NCI-H226 (cell line): ENCODE measurements at regions not wholly inside any gene's neighbourhood (a gene's known extent, or its start where the extent isn't known, plus 50 kb on each side); places are given as distances from the start of the nearest gene placed in this dataset.
"Not testable (repeated sequence)": the region's sequence is repeated elsewhere in the genome, so short reads cannot be mapped to it uniquely, and the experiment has no call there.

ENCODE experiments used
- DNase-seq: peaks from one replicate; pipeline ENCODE4 v3.0.0-alpha.2; 2015

DNA sequence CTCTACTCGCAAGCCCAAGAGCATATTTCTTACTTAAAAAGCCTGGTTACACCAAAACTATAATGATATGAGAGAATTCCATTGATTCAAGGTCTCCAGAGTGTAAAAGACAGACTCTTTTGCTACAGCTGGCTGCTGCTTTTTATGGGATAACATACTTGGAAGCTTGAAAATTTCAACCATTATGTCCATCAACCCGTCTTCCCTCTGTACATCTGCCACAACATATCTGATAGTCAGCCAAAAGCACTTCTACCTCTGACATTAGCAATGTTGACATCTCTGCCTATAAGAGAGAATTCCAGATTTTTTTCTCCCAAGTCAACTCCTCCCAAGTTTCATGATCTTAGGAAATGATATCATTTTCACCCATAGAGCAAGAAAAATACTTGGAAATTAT lies 54.4 kb upstream of the IQCM start:
- no peak for DNase-seq

GRCh38 chr4:149881744-149882143 lies 66.1 kb upstream of the IQCM start:
- DNase-seq: no peak

DNA sequence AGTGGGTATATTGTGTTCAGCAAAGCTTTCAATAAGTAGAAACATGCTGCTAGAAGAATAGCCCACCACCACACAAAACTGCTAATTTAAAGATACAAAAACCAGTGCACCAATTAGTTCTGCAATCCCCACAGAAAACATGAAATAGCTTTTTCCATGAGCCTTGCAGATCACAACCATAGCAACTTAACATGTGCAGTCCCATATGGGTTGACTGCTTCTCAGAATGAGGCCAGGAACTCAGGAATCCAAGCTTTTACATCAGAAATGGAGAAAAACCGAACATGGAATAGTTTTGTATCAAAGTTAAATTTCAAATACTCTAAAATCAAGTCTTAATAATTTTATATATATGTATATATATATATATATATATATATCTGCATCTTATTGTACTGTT lies 66.6 kb upstream of the IQCM start:
- DNase-seq: no peak

- DNase-seq: no peak
Observed at GRCh38 chr4:149884046-149884445, 68.4 kb upstream of the IQCM start.

DNA sequence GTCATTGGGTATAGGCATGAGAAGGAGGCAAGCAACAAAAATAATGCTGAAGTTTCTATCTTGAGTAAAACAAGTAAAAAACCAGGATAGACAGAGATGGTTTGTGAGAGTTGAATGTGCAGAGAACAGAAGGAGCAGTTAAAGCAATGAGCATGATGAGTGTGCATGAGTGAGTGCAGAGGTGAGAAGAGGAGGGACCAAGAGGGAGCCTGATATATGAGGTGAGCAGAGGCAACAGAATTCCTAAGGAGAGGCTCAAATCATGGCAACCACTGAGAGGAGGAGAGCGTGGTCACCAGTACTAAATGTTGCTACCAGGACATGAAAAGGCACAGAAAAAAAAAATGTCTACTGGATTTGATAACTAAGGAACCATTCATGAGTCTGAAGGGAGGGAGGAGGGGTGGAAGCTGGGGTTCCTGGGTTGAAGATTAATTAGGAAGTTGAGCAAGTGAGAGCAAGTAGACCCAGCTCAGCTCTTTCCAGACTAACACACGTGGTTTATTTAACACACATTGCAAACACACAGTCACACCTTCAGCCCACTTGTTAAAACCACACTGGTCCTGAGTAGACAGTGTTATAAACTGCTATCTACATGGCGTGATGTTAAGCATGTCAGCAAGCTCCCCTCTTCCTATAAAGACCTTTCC lies 69.0 kb upstream of the IQCM start:
- DNase-seq: no peak

- DNase-seq: peak; percentile 76
Observed at GRCh38 chr4:149885896-149886295, 70.3 kb upstream of the IQCM start.

DNA sequence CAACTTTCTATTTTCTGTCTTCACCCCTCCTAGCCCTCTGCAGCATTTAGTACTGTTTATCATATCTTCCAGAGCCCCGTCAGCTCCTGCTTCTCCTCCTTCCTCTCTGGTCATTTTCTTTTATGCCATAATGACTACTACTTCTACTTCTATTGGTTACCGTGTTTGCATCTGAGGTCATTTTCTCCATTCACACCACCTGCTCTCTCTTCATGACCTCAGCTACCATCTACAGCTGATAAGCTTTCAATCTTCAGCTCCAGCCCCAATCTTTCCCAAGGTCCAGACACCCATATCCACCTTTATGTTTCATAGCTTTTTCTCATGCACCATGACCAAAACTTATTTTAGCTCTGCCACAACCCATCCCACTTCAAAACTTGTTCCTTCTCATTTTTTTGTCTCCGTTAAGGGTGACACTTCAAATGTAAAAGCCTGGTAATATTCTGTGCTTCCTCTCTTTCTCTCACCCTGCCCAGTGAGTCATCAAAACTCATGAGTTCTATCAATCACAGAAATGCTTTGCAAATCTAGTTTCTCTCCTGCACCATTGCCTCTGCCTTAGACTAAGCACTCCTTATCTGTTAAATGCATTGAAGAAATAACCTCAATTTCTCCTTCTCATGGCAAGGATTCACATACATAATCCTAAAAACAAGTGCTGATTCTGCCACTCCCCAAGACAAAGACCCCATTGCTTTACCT lies 71.3 kb upstream of the IQCM start:
- peak; percentile 64 for DNase-seq

GRCh38 chr4:149889991-149890390 lies 74.3 kb upstream of the IQCM start:
- no peak for DNase-seq

DNA sequence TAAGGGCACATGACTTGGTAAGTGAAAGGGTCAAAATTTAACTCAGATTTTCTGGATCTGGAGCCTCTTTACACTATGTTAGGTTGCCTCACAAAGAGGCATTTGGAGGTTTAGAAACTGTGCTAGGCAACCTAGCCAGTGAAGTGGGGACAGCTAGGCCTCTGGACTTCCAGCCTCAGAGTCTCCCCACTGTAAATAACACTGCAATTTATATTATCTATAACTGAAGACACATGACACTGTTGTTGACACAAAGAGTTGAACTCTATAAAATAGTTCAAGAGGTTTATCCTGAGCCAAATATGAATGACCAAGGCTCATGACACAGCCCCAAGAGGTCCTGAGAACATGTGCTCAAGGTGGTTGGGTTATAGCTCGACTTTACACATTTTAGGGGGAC lies 74.9 kb upstream of the IQCM start:
- DNase-seq: no peak

DNA sequence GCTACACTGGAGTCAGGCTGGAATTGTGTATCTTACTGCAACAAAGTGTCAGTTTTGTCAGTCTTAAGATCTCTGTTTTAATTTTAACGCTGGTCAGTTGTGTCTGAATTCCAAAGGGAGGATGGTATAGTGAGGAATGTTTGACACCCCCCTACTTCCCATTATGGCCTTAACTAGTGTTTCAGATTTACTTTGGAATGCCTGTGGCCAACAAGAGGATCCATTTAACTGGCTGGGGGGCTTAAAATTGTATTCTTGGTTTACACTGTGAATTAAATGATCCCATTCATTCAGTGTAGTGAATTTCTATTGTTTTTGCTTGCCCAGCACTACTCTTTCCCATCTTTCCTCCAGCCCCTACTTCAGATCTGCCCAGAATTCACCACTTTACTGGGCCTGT lies 75.8 kb upstream of the IQCM start:
- DNase-seq: no peak

DNA sequence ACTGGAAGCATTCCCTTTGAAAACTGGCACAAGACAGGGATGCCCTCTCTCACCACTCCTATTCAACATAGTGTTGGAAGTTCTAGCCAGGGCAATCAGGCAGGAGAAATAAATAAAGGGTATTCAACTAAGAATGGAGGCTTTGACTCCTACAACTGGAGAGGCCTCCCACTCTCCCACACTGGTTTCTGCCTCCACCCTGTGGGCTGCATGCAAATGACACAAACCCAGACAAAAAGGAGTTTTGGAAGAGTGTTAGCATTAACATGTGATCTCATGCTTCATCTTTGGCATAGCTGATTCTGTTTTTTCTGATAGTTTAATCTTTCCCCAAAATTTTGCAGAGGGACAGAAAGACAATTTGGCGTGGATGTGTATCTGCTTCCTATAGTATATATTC lies 80.8 kb upstream of the IQCM start:
- DNase-seq: peak; percentile 54

DNA sequence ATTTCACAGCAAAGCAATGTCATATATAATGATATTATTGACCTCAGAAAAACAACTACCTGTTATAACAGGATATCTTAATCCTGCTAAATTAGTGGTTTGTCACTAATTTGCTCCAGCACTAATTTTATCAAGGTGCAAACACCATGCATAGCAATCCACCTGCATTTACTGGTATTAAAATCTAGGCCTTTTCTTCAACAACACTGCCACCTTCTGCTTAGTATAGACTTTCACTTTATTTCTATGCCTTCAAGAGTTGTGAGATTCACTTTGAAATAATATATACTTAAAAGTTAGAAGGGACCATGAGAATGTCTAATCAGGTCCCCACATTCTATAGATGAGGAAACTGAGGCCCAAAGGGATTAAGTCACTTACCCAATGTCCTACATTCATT lies 82.1 kb upstream of the IQCM start:
- no peak for DNase-seq

DNA sequence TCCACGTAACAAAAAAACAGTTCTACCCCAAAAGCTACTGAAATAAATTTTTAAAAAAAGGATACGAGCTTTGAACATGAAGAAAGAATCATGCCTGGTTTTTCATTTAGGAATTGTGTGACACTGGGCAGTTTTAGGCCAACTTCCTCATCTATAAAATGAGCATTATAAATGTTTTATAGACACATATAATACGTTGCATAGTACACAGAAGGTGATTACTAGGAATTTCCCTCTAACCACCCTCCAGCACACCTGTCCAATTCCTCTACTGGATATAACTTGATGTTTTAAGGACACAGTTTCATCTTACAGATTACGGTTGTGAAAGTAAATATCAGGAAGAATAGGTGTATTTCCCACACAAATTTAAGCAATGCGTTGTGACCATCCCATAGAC lies 85.5 kb upstream of the IQCM start:
- no peak for DNase-seq

- no peak for DNase-seq
Observed at GRCh38 chr4:149902242-149902641, 86.6 kb upstream of the IQCM start.

DNA sequence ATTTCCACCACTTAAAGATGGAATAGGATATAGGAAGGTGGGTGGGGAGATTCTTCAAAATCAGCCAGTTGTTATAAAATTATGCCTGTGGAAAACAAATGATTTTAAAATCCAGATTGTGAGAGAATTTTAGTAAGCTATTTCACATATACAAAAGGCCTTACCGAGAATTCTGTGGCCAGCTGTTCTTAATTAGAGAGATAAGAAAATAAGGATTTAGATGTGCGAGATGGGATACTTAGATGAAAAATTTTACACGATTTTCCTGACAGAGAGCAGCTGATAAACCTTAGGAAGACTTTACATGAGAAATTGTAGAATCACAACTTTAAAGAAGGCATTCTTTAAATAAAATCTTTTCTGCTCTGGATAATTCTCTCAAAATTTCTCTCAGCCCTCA lies 94.5 kb upstream of the IQCM start:
- DNase-seq: no peak

- no peak for DNase-seq
Observed at GRCh38 chr4:149910604-149911350, 95.1 kb upstream of the IQCM start.

- DNase-seq: no peak
Observed at GRCh38 chr4:149911354-149911753, 95.7 kb upstream of the IQCM start.

GRCh38 chr4:149912000-149912399 lies 96.4 kb upstream of the IQCM start:
- DNase-seq: no peak

DNA sequence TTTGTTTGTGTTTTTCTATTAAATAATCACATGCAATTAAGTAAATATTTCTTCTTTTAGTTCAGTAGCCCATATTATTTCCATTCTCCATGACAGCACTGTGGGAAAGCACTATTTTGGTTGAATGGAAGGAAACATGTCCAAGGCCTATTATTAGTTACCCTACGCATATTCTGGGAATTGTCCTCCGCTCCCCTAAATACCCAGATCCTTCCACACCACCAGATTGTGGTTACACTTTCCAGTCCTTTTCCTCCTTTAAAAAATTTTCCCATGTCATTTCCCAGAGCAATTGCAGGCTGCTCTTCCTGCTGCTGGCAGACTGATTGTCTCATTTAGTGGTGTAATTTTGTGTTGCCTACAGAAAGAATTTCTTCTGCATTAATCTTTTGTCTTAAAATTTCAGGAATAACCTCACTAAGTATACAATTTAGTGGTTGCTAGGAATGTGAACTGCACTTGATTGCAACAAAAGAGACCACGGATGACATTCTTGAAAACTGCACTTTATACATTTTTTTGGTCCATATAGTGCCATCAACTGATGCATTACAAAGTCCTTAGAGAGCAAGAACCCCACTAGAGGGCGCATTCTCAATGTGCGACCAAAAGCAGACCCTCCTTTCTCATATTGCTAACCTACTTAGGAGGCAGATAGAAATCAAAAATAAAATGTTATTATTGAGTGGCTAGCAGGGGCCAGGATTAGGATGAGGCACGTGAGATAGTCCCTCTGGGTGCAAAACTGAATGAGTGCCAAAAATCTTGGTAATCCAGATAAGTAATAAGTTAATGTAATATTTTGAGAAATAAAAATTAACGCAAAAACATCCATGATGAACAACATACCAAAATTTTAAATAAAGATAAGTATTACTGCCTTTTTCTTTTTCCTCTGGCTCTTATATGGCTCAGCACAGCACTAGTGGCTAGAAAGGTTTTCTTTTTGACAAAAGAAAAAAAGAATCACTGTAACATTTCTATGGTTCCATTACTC lies 98.8 kb upstream of the IQCM start:
- peak; percentile 8 for DNase-seq

DNA sequence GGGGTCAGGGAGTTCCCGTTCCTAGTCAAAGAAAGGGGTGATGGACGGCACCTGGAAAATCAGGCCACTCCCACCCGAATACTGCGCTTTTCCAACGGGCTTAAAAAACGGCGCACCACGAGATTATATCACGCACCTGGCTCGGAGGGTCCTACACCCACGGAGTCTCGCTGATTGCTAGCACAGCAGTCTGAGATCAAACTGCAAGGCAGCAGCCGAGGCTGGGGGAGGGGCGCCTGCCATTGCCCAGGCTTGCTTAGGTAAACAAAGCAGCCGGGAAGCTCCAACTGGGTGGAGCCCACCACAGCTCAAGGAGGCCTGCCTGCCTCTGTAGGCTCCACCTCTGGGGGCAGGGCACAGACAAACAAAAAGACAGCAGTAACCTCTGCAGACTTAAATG lies 100.1 kb upstream of the IQCM start:
- DNase-seq: not testable (repeated sequence)

DNA sequence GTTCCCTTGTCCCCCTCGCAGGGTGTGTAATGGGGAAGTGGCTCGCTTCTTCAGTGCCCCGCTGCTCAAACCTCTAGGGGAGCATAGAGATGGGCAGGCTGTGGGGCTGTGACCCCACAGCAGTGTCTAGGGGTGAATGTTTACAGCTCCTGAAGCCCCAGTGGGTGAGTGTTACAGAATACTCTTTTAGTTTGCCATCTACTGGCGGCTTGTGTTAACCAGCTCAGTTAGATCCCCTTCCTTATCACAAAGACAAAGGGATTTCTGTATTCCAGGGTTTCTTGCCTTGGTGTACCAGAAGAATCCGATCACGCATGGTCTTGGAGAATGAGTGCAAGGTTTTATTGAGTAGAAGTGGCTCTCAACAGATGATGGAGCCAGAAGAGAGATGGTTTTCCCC lies 108.1 kb upstream of the IQCM start:
- no peak for DNase-seq

- DNase-seq: no peak
Observed at GRCh38 chr4:149927514-149927913, 111.9 kb upstream of the IQCM start.

- DNase-seq: no peak
Observed at GRCh38 chr4:149928507-149928906, 112.9 kb upstream of the IQCM start.
